Skeletal muscle satellite cell (primary cell): ENCODE measurements at regions not wholly inside any gene's neighbourhood (a gene's known extent, or its start where the extent isn't known, plus 50 kb on each side); places are given as distances from the start of the nearest gene placed in this dataset.
A peak's percentile ranks its signal among the peaks of the same experiment; 100 is the strongest.

ENCODE experiments used
- H3K27me3 ChIP-seq: 2 replicates; pipeline ENCODE4 v1.7.0; 2013; ENCODE audit warnings: low read length; ENCODE audit not compliant: control insufficient read depth, insufficient read depth
- H3K36me3 ChIP-seq: 2 replicates; pipeline ENCODE4 v1.7.0; 2013; ENCODE audit warnings: mild to moderate bottlenecking, control low read depth, low read length; ENCODE audit not compliant: insufficient read depth
- H3K4me1 ChIP-seq: 2 replicates; pipeline ENCODE4 v1.7.0; 2013; ENCODE audit warnings: low read length; ENCODE audit not compliant: control insufficient read depth, insufficient read depth
- H3K4me2 ChIP-seq: 2 replicates; pipeline ENCODE4 v1.7.0; 2013; ENCODE audit warnings: mild to moderate bottlenecking, low read length
- H3K4me3 ChIP-seq: 2 replicates; pipeline ENCODE4 v1.7.0; 2013; ENCODE audit warnings: low read length
- H3K9ac ChIP-seq: 2 replicates; pipeline ENCODE4 v1.7.0; 2013; ENCODE audit warnings: mild to moderate bottlenecking, low read depth, low read length, moderate library complexity
- H3K9me3 ChIP-seq: replicated peaks from 2 replicates; pipeline ENCODE4 v1.7.0; 2013; ENCODE audit warnings: mild to moderate bottlenecking, control low read depth, low read length

DNA sequence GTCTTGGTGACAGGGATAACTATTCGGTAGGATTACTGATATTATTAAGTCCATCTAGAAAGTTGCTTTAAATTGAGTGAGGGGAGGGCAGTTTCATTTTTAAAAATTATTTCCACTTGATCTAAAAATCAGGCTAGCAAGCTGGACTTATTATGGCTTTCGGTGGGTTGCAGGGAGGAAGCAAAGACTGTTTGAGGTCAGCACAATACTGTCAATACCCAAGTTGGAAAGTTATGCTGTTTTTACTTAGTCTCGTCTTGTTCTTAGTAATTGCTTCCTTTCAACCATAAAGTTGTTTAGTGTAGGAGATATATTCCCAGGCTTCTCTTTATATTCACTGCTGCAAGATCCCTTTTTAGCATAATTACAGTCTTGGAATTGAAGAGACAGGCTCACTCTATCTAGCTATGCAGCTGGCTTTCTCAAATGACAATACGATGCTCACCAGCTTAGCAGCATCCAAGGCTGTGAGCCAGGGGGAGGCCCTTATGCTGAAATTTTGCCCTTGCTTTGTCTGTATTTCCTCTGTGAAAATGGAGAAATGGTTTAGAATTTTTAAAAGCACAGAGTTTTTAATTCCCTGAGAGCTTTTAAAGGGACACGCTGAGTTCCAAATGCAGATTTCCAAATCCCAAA is 68.2 kb upstream of the APC start:
- H3K9ac ChIP-seq, result no peak overlapping the region
- no peak overlapping the region for H3K4me2 ChIP-seq
- H3K36me3 ChIP-seq, result no peaks in the 10 kb centered on the region
- H3K4me3 ChIP-seq, result no peak overlapping the region
- H3K9me3 ChIP-seq, result no peaks in the 10 kb centered on the region
- H3K27me3 ChIP-seq, result no peaks in the 10 kb centered on the region
- no peaks in the 10 kb centered on the region for H3K4me1 ChIP-seq

DNA sequence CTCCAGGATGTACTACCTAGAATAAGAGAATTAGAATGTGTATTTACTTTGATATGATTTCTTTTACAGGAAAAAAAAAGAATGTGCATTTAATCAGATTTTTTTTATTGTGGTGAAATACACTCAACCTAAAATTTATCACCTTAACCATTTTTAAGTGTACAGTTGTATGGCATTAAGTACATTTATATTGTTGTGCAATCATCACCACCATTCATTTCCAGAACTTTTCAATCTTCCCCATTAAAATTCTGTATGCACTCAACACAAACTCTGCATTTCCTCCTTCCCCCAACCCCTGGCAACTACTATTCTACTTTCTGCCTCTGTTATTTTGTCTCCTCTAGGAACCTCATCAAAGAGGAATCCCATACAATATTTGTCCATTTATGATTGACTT is 66.0 kb upstream of the APC start:
- H3K36me3 ChIP-seq, result no peaks in the 10 kb centered on the region
- no peaks in the 10 kb centered on the region for H3K27me3 ChIP-seq
- no peak overlapping the region for H3K4me3 ChIP-seq
- no peaks in the 10 kb centered on the region for H3K9me3 ChIP-seq
- H3K4me1 ChIP-seq, result no peaks in the 10 kb centered on the region
- H3K4me2 ChIP-seq, result no peak overlapping the region
- H3K9ac ChIP-seq, result no peak overlapping the region

DNA sequence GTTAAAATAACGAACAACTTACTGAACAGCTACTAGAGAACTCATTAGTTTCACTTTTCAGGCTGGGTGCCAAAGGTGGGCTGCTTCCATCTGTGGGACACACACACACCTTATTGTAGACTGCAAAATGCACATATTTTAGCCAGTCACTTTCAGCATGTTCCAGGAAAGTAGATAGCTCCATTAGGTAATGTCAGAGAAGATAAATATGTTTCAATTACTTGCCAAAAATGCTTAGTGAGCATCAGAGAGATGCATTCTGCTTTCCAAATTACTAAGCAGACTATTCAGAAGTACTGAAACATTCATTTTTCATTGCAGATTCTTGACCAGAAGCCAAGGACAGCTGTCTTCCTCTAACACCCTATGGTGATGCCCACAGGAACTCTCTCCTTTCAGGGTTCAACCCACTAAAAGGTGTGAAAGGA is 56.2 kb upstream of the APC start:
- H3K9me3 ChIP-seq, result no peaks in the 10 kb centered on the region
- H3K4me3 ChIP-seq, result no peak overlapping the region
- no peaks in the 10 kb centered on the region for H3K27me3 ChIP-seq
- peaks cover 17% of the 10 kb centered on the region for H3K4me1 ChIP-seq
- H3K9ac ChIP-seq, result no peak overlapping the region
- no peaks in the 10 kb centered on the region for H3K36me3 ChIP-seq
- no peak overlapping the region for H3K4me2 ChIP-seq

DNA sequence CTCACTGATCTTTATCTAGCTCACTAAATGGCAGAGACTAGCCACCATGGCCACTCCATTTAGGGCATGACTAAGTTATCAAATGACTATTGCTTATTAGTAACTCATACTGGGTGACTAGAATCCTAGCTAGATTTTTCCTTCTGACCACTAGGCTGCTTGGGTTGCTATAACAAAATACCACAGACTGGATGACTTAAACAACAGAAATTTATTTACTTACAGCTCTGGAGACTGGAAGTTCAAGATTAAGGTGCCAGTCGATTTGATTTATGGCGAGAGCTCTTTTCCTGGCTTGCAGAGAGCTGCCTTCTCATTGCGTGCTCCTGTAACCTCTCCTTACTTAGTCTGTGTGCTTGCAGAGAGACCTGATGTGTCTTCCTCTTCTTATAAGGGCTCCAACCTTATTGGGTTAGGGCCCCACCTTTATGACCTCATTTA is 55.0 kb upstream of the APC start:
- H3K4me1 ChIP-seq, result peaks cover 17% of the 10 kb centered on the region
- H3K4me3 ChIP-seq, result no peak overlapping the region
- no peaks in the 10 kb centered on the region for H3K27me3 ChIP-seq
- no peaks in the 10 kb centered on the region for H3K9me3 ChIP-seq
- no peak overlapping the region for H3K4me2 ChIP-seq
- H3K36me3 ChIP-seq, result no peaks in the 10 kb centered on the region
- no peak overlapping the region for H3K9ac ChIP-seq

DNA sequence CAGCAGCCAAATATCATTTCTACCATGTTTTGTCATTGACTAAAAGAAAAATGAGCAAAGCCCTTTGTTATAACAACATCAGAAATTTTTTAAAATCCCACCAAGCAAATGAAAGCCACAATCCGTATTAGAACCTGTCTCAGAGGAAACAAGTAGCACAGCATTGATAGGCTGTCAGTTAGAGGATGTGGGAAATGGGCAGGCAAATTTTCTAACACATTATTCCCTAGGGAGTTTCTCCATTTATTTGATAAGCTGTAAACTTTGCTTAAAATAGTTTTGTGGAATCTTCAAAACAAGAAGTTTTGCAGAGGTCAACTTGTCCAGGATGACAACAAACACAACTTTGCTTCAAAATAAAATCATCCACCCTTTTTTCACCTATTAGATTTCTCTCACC is 53.6 kb upstream of the APC start:
- Histone ChIP-seq H3K27me3 (no peaks in the 10 kb centered on the region), H3K4me3 (no peak overlapping the region), H3K4me1 (peaks cover 17% of the 10 kb centered on the region), H3K36me3 (no peaks in the 10 kb centered on the region), H3K9me3 (no peaks in the 10 kb centered on the region), H3K4me2 (peak overlapping the region; percentile 18), H3K9ac (no peak overlapping the region)

DNA sequence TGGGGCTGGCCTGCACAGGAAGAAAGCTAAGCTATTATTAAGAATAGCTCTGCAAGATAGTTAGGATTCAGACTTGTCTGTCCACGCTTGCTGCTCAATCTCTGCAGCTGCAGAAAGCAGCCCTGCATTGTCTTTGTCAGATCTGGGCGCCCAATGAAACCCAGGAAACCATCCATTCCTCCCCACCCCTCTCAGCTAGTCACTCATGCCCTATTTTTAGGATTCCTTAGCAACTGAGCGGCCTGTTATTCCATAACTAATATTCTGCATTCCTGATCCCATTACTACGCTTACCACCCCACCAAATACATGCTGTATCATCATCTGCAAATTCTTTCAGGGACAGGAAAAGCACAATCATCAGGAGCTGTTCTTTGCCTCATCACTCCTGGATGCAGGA is 52.9 kb upstream of the APC start:
- no peaks in the 10 kb centered on the region for H3K36me3 ChIP-seq
- peak overlapping the region; percentile 18 for H3K4me2 ChIP-seq
- H3K9ac ChIP-seq, result no peak overlapping the region
- no peaks in the 10 kb centered on the region for H3K27me3 ChIP-seq
- peaks cover 17% of the 10 kb centered on the region for H3K4me1 ChIP-seq
- H3K9me3 ChIP-seq, result no peaks in the 10 kb centered on the region
- no peak overlapping the region for H3K4me3 ChIP-seq

DNA sequence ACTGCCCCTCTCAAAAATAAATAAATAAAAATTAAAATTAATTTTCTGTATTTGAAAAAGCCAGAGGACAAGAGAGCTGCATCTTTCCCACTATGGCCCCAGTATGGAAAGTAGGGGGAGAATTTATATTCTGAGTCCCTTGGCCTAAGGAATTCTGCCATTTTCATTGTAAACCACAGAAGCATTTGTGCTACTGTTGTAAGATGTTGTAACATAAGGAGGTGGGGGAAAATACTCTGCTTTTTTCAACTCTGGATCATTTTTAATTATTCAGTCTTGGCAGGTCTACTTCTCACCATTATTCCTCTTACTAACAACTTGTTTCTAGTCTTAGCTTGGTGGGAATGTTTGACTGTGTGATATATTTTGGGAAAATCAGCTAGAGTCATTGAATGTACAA is 52.3 kb upstream of the APC start:
- Histone ChIP-seq H3K4me3 (no peak overlapping the region), H3K9ac (peak overlapping the region; percentile 23), H3K9me3 (no peaks in the 10 kb centered on the region), H3K27me3 (no peaks in the 10 kb centered on the region), H3K4me2 (no peak overlapping the region), H3K4me1 (peaks cover 17% of the 10 kb centered on the region), H3K36me3 (no peaks in the 10 kb centered on the region)

DNA sequence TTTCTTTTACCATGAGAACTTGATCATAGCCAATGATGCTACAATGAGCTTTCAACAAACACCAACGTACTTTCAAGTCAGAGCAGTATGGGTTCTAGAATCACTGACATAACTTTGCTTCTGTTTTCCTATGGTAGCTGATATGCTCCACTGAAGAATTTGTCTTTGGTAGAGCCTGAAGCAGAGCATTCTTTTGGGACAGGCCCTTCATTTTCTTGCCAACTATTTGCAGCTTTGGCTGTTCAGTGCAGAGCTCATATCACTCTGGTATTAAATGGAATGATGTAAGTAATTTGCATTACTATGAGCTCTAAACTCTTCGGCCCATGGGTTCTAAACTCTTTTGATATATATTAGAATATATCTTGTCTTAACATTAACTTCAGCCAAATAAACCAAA is 51.8 kb upstream of the APC start:
- no peak overlapping the region for H3K9ac ChIP-seq
- H3K4me1 ChIP-seq, result peaks cover 17% of the 10 kb centered on the region
- no peaks in the 10 kb centered on the region for H3K36me3 ChIP-seq
- no peak overlapping the region for H3K4me3 ChIP-seq
- H3K9me3 ChIP-seq, result no peaks in the 10 kb centered on the region
- H3K27me3 ChIP-seq, result no peaks in the 10 kb centered on the region
- no peak overlapping the region for H3K4me2 ChIP-seq

DNA sequence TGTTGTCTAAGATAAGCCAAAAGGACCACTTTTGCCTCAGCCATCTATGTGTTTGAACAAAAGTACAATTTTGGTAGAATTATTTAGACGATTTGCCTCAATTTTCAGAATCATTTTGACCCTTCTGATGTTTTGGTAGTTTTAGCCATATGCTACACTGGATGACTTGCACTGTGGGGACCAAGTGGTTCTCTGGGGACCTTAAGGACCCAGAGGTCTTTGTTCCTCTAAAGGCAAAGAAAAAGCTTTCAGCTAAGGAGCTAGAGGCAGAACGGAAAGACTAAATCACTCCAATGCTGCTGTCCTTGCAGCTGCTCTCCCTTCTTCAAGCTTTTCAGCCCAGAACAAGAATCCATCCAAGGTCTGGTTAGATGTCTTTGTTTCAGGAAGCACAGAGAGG is 51.0 kb upstream of the APC start:
- Histone ChIP-seq H3K4me1 (peaks cover 17% of the 10 kb centered on the region), H3K4me2 (no peak overlapping the region), H3K9ac (no peak overlapping the region), H3K36me3 (no peaks in the 10 kb centered on the region), H3K4me3 (no peak overlapping the region), H3K9me3 (no peaks in the 10 kb centered on the region), H3K27me3 (no peaks in the 10 kb centered on the region)

DNA sequence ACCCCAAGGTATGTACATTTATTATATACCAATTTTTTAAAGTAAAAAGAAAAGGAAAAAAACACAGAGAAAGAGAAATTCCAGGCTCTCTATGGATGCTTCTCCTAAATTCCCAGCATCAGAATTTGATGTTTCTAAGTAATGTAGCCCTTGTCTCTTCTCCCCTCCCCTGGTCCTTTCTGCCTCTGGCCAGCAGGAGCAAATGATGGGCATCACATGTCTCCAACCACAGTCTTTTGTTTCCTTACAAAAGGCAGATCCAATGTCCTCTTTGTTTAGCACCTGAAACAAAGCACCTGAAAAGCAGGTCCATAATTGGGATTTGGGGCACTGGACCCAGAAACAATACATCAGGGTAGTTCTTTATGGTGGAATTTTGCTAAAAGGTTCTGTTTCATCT is 50.4 kb upstream of the APC start:
- Histone ChIP-seq H3K4me3 (no peak overlapping the region), H3K4me2 (no peak overlapping the region), H3K9me3 (no peaks in the 10 kb centered on the region), H3K27me3 (no peaks in the 10 kb centered on the region), H3K36me3 (no peaks in the 10 kb centered on the region), H3K9ac (no peak overlapping the region), H3K4me1 (peaks cover 17% of the 10 kb centered on the region)
